H1 (cell line): ENCODE measurements at regions not wholly inside any gene's neighbourhood (a gene's known extent, or its start where the extent isn't known, plus 50 kb on each side); places are given as distances from the start of the nearest gene placed in this dataset.

Source experiments
- ASH2L ChIP-seq: fragments of 200-600, 300-600 bp; sonication (generic); IDR thresholded peaks from one replicate; pipeline ENCODE4 v1.7.1; 2017; ENCODE audit warnings: low read length
- CBX8 ChIP-seq: fragments of 300-800, 300-1000 bp; sonication (generic); IDR thresholded peaks from 2 replicates; pipeline ENCODE4 v1.7.1; 2016; ENCODE audit warnings: low read depth, low read length, borderline replicate concordance
- CREB1 ChIP-seq: IDR thresholded peaks from 2 replicates; pipeline ENCODE4 v1.6.1; 2012; ENCODE audit warnings: inconsistent platforms
- CTCF ChIP-seq, 3 experiments: IDR thresholded peaks; 1 replicate in 2 of 3; 2 replicates in 1 of 3; pipeline versions ENCODE4 v1.5.1 to v1.6.1; 2011; ENCODE audit warnings: low read length in 3 of 3, mild to moderate bottlenecking in 3 of 3, inconsistent platforms in 2 of 3, low read depth in 1 of 3, moderate library complexity in 1 of 3; ENCODE audit not compliant: insufficient read depth in 1 of 3; ENCODE audit errors: control extremely low read depth in 1 of 3
- EZH2 ChIP-seq: fragments of 200-600 bp; sonication (generic); IDR thresholded peaks from 2 replicates; pipeline ENCODE4 v1.7.1; 2012; ENCODE audit warnings: low read depth, mild to moderate bottlenecking, moderate library complexity, low read length, inconsistent platforms; ENCODE audit not compliant: severe bottlenecking
- JUND ChIP-seq: IDR thresholded peaks from 2 replicates; pipeline ENCODE4 v1.6.1; 2011; ENCODE audit warnings: mild to moderate bottlenecking, improper control_type of control experiment, low read length
- PHF8 ChIP-seq: fragments of 200-600 bp; sonication (generic); conservative IDR thresholded peaks from 2 replicates; pipeline ENCODE4 v1.7.1; 2012; ENCODE audit warnings: low read depth, mild to moderate bottlenecking, inconsistent platforms, low read length, moderate library complexity
- POLR2A ChIP-seq, 2 experiments: IDR thresholded peaks; 1 replicate in 1 of 2; 2 replicates in 1 of 2; pipeline ENCODE4 v1.6.1; 2011; ENCODE audit warnings: low read depth in 2 of 2, low read length in 2 of 2, mild to moderate bottlenecking in 2 of 2; ENCODE audit errors: control extremely low read depth in 1 of 2
- POLR2AphosphoS5 ChIP-seq: IDR thresholded peaks from 2 replicates; pipeline ENCODE4 v1.6.1; 2011; ENCODE audit warnings: low read depth, low read length
- RAD21 ChIP-seq, 2 experiments: IDR thresholded peaks in 1 of 2; conservative IDR thresholded peaks in 1 of 2; 2 replicates each; pipeline ENCODE4 v1.6.1; 2011; ENCODE audit warnings: low read depth in 2 of 2, low read length in 2 of 2, improper control_type of control experiment in 1 of 2, inconsistent platforms in 1 of 2, mild to moderate bottlenecking in 1 of 2, moderate library complexity in 1 of 2
- ZNF274 ChIP-seq: IDR thresholded peaks from 2 replicates; pipeline ENCODE4 v1.7.0; 2012; ENCODE audit warnings: low read length, borderline replicate concordance; ENCODE audit errors: extremely low read depth

DNA sequence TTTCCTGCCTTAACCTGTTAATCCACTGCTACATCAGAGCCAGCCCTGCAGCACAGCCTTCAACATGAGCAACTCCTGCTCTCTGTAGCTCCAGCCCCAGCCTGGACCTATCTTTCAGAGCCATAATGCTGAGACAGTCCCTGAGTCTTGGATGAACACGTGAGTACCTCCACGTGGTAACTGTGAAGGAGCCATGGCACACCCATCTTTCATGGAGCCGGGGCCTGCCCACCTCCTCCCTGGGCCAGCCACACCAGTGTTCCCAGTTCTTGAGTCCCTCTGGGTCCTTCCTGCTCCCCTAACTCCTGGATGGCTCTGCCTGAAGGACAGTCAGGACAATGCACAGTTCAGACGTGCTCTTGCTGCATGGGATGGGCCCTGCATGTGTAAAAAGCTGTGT lies 107.1 kb downstream of the TEX36 start:
- TF ChIP-seq CTCF (IDR thresholded peaks at IDR 0.05; ENCODE audit: control extremely low read depth in 1 of 3, insufficient read depth in 1 of 3, low read depth in 1 of 3, low read length in 3 of 3) (no peak), POLR2AphosphoS5 (no peak), ASH2L (no peak), POLR2A (IDR thresholded peaks at IDR 0.05; ENCODE audit: control extremely low read depth in 1 of 2, low read depth in 2 of 2, low read length in 2 of 2) (no peak), CREB1 (no peak), CBX8 (no peak), JUND (no peak), RAD21 (IDR thresholded peaks at IDR 0.05 in 1 of 2, conservative IDR thresholded peaks at IDR 0.05 in 1 of 2; ENCODE audit: low read depth in 2 of 2, low read length in 2 of 2) (no peak), ZNF274 (no peak), EZH2 (no peak), PHF8 (no peak)
